Subcutaneous abdominal adipose tissue (tissue), 5 donors: ENCODE measurements at regions not wholly inside any gene's neighbourhood (a gene's known extent, or its start where the extent isn't known, plus 50 kb on each side); places are given as distances from the start of the nearest gene placed in this dataset.
"Not testable (repeated sequence)": the region's sequence is repeated elsewhere in the genome, so short reads cannot be mapped to it uniquely, and the experiment has no call there.

Source experiments
- H3K27ac ChIP-seq: one replicate; pipeline ENCODE4 v1.7.0; 2013; ENCODE audit warnings: low read depth, mild to moderate bottlenecking, inconsistent platforms, low read length, moderate library complexity
- H3K27me3 ChIP-seq, 5 donors: one replicate each; pipeline ENCODE4 v1.7.0; 2013; ENCODE audit warnings: low read length in 5 of 5, inconsistent platforms in 1 of 5; ENCODE audit not compliant: control insufficient read depth in 5 of 5, insufficient read depth in 4 of 5
- H3K36me3 ChIP-seq, 5 donors: one replicate each; pipeline ENCODE4 v1.7.0; 2013; ENCODE audit warnings: low read length in 5 of 5; ENCODE audit not compliant: control insufficient read depth in 5 of 5, insufficient read depth in 5 of 5
- H3K4me1 ChIP-seq, 5 donors: one replicate each; pipeline ENCODE4 v1.7.0; 2013; ENCODE audit warnings: low read length in 5 of 5, mild to moderate bottlenecking in 3 of 5, moderate library complexity in 1 of 5; ENCODE audit not compliant: control insufficient read depth in 5 of 5, insufficient read depth in 5 of 5
- H3K4me3 ChIP-seq, 5 donors: one replicate each; pipeline ENCODE4 v1.7.0; 2013; ENCODE audit warnings: low read length in 5 of 5, low read depth in 1 of 5
- H3K9ac ChIP-seq, 5 donors: one replicate each; pipeline ENCODE4 v1.7.0; 2013; ENCODE audit warnings: low read length in 5 of 5, mild to moderate bottlenecking in 4 of 5, moderate library complexity in 3 of 5
- H3K9me3 ChIP-seq, 5 donors: one replicate each; pipeline ENCODE4 v1.7.0; 2013; ENCODE audit warnings: low read length in 5 of 5; ENCODE audit not compliant: control insufficient read depth in 5 of 5
- donor health status: healthy.
- donor health status: healthy.
- donor health status: healthy.
- donor health status: healthy.
- donor health status: healthy.

DNA sequence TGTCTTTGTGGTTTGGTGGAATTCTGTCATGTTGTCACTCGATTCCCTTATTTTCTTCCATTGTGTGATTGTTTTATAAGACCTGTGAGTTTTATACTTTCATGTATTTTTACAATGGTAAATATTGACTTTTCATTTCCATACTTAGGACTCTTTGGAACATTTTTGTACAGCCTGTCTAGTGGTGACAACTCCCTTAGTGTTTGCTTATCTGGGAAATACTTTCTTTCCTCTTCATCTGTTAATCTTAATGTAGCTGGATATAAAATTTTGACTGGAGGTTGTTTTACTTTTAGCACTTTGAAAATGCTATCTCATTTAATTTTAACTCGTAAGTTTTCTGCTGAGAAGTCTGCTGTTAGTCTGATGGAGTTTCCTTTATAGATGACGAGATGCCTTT is 310.5 kb downstream of the NUF2 start:
- Histone ChIP-seq H3K27me3 (no peaks in the 10 kb centered on the region), H3K9ac (no peak overlapping the region), H3K9me3 (peaks cover 3 to 25% (median 11%) of the 10 kb centered on the region in 5 donors), H3K4me3 (no peak overlapping the region), H3K36me3 (no peaks in the 10 kb centered on the region), H3K4me1 (peaks cover 0 to 5% (median 0%) of the 10 kb centered on the region in 5 donors), H3K27ac (no peak overlapping the region)

DNA sequence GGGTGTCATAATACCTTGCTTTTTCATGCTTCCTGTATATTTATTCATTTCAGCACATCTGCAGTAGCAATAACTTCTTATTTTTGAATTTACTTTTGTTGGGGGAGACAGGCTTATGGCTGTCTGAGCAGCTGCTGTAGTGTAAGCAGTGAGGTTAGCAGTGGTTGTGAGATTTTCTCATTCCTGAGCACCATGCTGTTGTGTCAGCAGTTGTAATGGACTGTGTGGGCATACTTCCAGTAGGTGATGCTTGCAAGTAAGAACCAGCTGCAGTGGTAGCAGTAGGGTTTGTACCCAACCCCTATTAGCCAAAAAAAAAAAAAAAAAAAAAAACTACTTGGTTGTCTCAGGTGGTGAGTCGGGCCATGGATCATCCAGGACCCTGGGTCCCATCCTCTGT is 311.6 kb downstream of the NUF2 start:
- no peaks in the 10 kb centered on the region for H3K36me3 ChIP-seq
- no peak overlapping the region for H3K9ac ChIP-seq
- no peak overlapping the region for H3K27ac ChIP-seq
- peaks cover 3 to 28% (median 11%) of the 10 kb centered on the region in 5 donors for H3K9me3 ChIP-seq
- no peaks in the 10 kb centered on the region for H3K27me3 ChIP-seq
- peak overlapping the region in 1 of 5 donors; percentile 37 for H3K4me3 ChIP-seq
- H3K4me1 ChIP-seq: no peaks in the 10 kb centered on the region

DNA sequence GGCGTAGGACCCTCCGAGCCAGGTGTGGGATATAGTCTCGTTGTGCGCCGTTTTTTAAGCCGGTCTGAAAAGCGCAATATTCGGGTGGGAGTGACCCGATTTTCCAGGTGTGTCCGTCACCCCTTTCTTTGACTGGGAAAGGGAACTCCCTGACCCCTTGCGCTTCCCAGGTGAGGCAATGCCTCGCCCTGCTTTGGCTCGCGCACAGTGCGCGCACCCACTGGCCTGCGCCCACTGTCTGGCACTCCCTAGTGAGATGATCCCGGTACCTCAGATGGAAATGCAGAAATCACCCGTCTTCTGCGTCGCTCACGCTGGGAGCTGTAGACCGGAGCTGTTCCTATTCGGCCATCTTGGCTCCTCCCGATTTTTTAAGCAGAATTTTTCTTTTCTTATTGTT is 323.9 kb downstream of the NUF2 start:
- H3K27ac ChIP-seq, H3K9ac ChIP-seq, H3K4me3 ChIP-seq, H3K4me1 ChIP-seq, H3K9me3 ChIP-seq, H3K36me3 ChIP-seq, H3K27me3 ChIP-seq: not testable (repeated sequence)

DNA sequence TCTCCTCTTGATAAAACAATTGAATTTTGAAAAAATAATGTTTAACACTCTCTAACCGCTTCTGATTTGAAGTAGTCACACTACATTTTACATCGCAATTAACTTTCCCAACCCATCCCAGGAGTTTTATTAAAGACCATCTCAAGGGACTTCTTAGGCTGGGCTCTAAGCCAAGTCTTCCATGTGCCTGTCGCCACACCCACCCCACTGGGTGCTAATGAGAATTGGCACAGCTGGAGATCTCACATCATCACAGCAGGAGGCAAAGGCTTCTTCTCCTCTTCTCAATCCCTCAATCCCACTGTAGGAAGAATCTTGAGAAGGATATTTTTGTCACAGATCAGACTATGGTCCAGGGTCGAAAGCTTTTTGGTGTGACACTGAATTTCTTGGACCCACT is 328.9 kb downstream of the NUF2 start:
- H3K36me3 ChIP-seq: no peaks in the 10 kb centered on the region
- H3K9me3 ChIP-seq: no peaks in the 10 kb centered on the region
- no peak overlapping the region for H3K27ac ChIP-seq
- no peak overlapping the region for H3K9ac ChIP-seq
- no peak overlapping the region for H3K4me3 ChIP-seq
- H3K27me3 ChIP-seq: no peaks in the 10 kb centered on the region
- H3K4me1 ChIP-seq: peaks cover 0 to 3% (median 0%) of the 10 kb centered on the region in 5 donors

DNA sequence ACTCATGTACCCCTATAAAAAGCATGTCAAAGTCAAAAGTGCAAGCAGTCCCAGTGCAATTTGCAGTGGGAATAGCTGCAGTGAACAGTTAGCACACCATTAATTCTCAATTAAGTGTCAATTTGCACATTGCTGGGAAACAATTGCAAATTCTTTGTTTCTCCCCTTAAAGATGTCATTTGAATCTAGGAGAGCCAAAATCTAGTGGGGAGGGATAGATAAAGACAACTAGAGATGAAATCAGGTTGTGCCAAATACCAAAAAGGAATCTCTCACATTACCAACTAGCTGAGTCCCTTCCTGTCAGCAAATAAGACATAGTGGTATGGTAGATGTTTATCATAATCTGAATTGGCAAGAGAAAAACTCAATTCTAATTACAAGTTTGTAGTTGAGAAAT is 330.7 kb downstream of the NUF2 start:
- no peak overlapping the region for H3K9ac ChIP-seq
- H3K4me1 ChIP-seq: peaks cover 0 to 14% (median 5%) of the 10 kb centered on the region in 5 donors
- no peak overlapping the region for H3K4me3 ChIP-seq
- no peaks in the 10 kb centered on the region for H3K36me3 ChIP-seq
- no peaks in the 10 kb centered on the region for H3K27me3 ChIP-seq
- H3K27ac ChIP-seq: no peak overlapping the region
- H3K9me3 ChIP-seq: no peaks in the 10 kb centered on the region

DNA sequence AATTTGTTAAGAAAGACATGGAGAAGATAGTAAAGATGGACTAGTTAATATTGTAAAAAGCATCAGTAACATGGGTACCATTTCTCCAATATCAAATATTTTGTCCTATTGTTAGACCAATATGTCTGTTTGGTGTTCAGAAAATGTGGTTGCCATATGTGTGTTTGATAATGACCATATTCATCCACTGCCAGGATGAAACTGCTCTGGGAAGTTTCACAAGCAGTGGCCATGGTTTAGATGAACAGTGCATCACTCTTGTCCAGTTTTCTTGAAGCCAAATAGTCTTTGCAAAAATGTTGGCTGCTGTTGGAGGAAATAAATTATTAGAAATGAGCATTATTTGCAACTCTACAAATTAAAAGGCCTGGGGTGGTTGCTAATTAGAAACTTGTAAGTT is 333.8 kb downstream of the NUF2 start:
- Histone ChIP-seq H3K9ac (no peak overlapping the region), H3K4me1 (peaks cover 0 to 13% (median 5%) of the 10 kb centered on the region in 5 donors), H3K4me3 (no peak overlapping the region), H3K36me3 (no peaks in the 10 kb centered on the region), H3K27ac (no peak overlapping the region), H3K9me3 (no peaks in the 10 kb centered on the region), H3K27me3 (no peaks in the 10 kb centered on the region)

DNA sequence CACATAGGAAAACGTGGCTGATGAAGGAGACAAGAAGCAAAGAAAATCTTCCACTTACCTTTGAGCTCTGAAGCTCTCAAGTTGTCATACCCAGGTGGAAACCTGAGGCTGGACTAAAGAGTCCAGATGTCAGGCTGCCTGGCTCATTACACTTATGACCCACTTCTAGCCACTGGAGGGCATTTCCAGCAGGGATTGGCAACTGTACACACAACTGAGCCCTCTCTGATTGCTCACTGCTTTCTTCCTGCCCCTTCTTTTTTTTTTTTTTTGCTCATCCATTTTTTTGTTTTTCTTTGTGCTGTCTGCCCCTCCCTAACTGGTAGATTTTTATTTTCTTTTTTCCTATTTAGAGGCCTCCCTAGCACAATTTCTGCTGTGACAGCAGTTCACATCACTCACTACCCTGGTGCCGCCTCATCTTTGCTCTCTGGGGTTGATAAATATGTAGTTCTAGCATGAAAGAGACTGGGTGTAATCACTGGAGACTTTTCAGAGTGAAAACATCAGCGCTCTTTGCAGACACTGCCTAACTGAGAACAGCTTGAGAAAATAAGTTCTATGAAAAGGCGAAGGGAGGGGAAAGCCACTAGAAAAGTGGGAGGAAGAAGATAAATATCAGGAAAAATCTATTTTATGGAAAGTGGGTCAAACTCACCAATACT is 334.5 kb downstream of the NUF2 start:
- H3K36me3 ChIP-seq: no peaks in the 10 kb centered on the region
- H3K9me3 ChIP-seq: no peaks in the 10 kb centered on the region
- no peak overlapping the region for H3K27ac ChIP-seq

DNA sequence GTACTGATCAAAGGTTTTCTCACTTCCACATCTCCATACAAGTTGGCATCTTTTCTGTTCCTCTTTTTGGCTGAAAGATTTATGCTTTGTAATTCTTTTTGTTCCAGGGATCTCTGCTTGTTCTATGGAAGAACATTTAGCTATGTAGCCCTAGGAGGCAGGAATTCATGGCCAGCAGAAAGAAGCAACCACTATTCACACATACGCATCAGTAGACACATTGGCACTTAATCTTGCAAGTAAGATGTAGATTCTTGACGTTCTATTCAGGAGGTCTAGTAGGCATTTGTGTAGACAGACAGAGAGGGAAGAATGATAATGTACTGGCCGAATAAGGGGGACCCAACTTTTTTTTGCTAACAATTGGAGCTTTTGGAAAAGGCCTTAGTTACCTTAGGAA is 336.0 kb downstream of the NUF2 start:
- Histone ChIP-seq H3K4me1 (peaks cover 0 to 11% (median 5%) of the 10 kb centered on the region in 5 donors), H3K9ac (no peak overlapping the region), H3K27me3 (no peaks in the 10 kb centered on the region), H3K9me3 (no peaks in the 10 kb centered on the region), H3K36me3 (no peaks in the 10 kb centered on the region), H3K27ac (no peak overlapping the region), H3K4me3 (no peak overlapping the region)

More for the DNA sequence above, 334.5 kb downstream of the NUF2 start:
- Histone ChIP-seq H3K4me3 (no peak overlapping the region), H3K9ac (no peak overlapping the region), H3K27me3 (no peaks in the 10 kb centered on the region), H3K4me1 (peaks cover 0 to 11% (median 5%) of the 10 kb centered on the region in 5 donors)

DNA sequence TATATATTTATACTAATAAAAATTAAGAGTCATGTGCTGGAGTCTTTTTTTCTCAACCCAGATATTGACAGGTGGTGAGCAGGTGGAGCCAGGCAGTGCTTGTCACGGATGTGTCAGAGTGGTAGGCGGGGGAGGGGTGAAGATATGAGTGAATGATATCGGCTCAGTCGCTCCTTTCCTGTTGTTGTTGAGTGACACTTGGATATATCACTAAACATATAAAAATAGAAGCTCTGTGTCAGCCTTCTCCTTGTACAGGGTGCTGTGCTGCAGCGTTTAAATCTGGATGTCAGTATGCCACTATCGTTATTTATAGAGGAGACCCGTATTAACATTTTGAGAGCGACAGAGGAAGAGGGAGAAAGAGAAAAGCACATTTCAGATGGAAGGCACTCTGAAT is 339.6 kb downstream of the NUF2 start:
- Histone ChIP-seq H3K9me3 (no peaks in the 10 kb centered on the region), H3K4me1 (peaks cover 0 to 3% (median 0%) of the 10 kb centered on the region in 5 donors), H3K27ac (no peak overlapping the region), H3K9ac (no peak overlapping the region), H3K27me3 (no peaks in the 10 kb centered on the region), H3K4me3 (no peak overlapping the region), H3K36me3 (no peaks in the 10 kb centered on the region)

DNA sequence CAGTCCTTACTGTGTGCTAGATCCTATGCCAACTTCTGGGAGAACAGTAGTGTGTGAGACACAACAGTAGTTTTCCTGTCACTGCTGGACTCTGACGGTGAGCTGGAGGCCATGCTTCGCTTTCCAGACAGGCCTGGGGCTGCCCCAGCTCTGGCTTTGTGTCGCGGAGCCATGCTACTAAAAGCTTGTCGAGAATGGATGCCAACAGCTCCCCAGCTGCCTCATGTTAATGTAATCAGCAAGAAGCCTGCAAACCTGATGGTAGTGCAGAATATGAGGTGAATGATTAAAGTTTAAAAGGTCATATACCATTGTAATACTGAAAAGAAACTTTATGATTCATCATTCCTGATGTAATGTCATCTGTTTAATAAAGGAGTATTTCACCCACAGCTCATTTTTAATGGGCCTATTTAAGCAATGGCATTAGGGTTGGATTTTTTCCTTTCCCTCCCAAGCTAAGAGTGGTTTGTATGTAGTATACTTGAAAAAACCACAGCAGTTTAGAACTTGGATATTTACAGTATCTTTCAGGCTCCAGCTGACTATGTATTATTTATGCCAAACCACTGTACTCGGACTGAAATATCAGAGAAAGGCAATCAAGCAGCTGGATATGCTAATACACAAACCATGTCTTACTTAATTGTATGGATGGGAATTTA is 343.0 kb downstream of the NUF2 start:
- H3K27ac ChIP-seq: no peak overlapping the region
- no peaks in the 10 kb centered on the region for H3K4me1 ChIP-seq
- no peaks in the 10 kb centered on the region for H3K27me3 ChIP-seq
- H3K9me3 ChIP-seq: no peaks in the 10 kb centered on the region
- no peak overlapping the region for H3K4me3 ChIP-seq
- H3K36me3 ChIP-seq: no peaks in the 10 kb centered on the region
- H3K9ac ChIP-seq: no peak overlapping the region
